IMR-90 (cell line): ENCODE measurements at regions not wholly inside any gene's neighbourhood (a gene's known extent, or its start where the extent isn't known, plus 50 kb on each side); places are given as distances from the start of the nearest gene placed in this dataset.

Experiments used
- ATAC-seq: fragments of 200-7000 bp; cut with Tn5 transposase; 2 replicates; pipeline ENCODE4 v1.9.1; 2020; ENCODE audit warnings: low read depth, mild to moderate bottlenecking, moderate library complexity
- BruUV-seq: library from RNA; stranded (reverse); fragments of 400-500 nt; replicated peaks from 2 replicates; lab custom pipeline; 2021; lab: Mats Ljungman, UMichigan
- CTCF ChIA-PET: fragments of 300-600 bp; formaldehyde crosslinking; extraction: SDS; loops from one replicate; lab custom pipeline; 2021; ENCODE audit warnings: antibody characterized with exemption; lab: Yijun Ruan, JAX
- POLR2A ChIA-PET: fragments of 300-600 bp; sonication (Branson Sonifier 250); formaldehyde crosslinking; loops from one replicate; lab custom pipeline; 2022; ENCODE audit warnings: antibody characterized with exemption; ENCODE audit not compliant: unreplicated experiment; lab: Charles Lee
- DNase-seq: peaks from one replicate; pipeline ENCODE4 v3.0.0; 2013
- H2AFZ ChIP-seq: replicated peaks from 2 replicates; pipeline ENCODE3; 2013; ENCODE audit warnings: low read length, mild to moderate bottlenecking; ENCODE audit not compliant: poor library complexity
- H2AK5ac ChIP-seq: 2 replicates; pipeline ENCODE4 v1.6.1; 2013; ENCODE audit warnings: low read depth, low read length, inconsistent platforms
- H2AK9ac ChIP-seq: replicated peaks from 2 replicates; pipeline ENCODE3; 2013; ENCODE audit warnings: mild to moderate bottlenecking, low read depth, low read length, moderate library complexity; ENCODE audit not compliant: poor library complexity
- H2BK120ac ChIP-seq: 2 replicates; pipeline ENCODE4 v1.6.1; 2013; ENCODE audit warnings: low read depth, low read length, inconsistent platforms
- H2BK15ac ChIP-seq: 3 replicates; pipeline ENCODE4 v1.6.1; 2013; ENCODE audit warnings: low read depth, low read length, inconsistent platforms
- H2BK20ac ChIP-seq: 2 replicates; pipeline ENCODE4 v1.6.1; 2013; ENCODE audit warnings: low read depth, mild to moderate bottlenecking, inconsistent platforms, low read length, moderate library complexity
- H2BK5ac ChIP-seq: 2 replicates; pipeline ENCODE4 v1.6.1; 2013; ENCODE audit warnings: mild to moderate bottlenecking, low read depth, low read length, inconsistent platforms; ENCODE audit not compliant: poor library complexity, severe bottlenecking
- H3K14ac ChIP-seq: replicated peaks from 2 replicates; pipeline ENCODE4 v1.6.1; 2013; ENCODE audit warnings: low read depth, low read length, inconsistent platforms
- H3K18ac ChIP-seq: 2 replicates; pipeline ENCODE4 v1.6.1; 2013; ENCODE audit warnings: low read depth, low read length, control low read depth
- H3K23ac ChIP-seq: 2 replicates; pipeline ENCODE4 v1.6.1; 2013; ENCODE audit warnings: low read depth, low read length, inconsistent platforms
- H3K27ac ChIP-seq: 2 replicates; pipeline ENCODE4 v1.5.1; 2013; ENCODE audit warnings: mild to moderate bottlenecking, control low read depth, low read length; ENCODE audit not compliant: insufficient read depth
- H3K27me3 ChIP-seq: 2 replicates; pipeline ENCODE4 v1.6.1; 2013; ENCODE audit warnings: low read length; ENCODE audit not compliant: control insufficient read depth, insufficient read depth
- H3K36me3 ChIP-seq: 2 replicates; pipeline ENCODE4 v1.6.1; 2013; ENCODE audit warnings: low read length, mixed read lengths; ENCODE audit not compliant: control insufficient read depth, insufficient read depth
- H3K4ac ChIP-seq: 2 replicates; pipeline ENCODE4 v1.6.1; 2013; ENCODE audit warnings: low read depth, low read length, inconsistent platforms
- H3K4me1 ChIP-seq: 2 replicates; pipeline ENCODE4 v1.6.1; 2013; ENCODE audit warnings: low read length, mixed read lengths; ENCODE audit not compliant: control insufficient read depth, insufficient read depth
- H3K4me2 ChIP-seq: 2 replicates; pipeline ENCODE4 v1.6.1; 2013; ENCODE audit warnings: low read depth, mild to moderate bottlenecking, control low read depth, low read length, moderate library complexity
- H3K4me3 ChIP-seq: 2 replicates; pipeline ENCODE4 v1.5.1; 2013; ENCODE audit warnings: low read depth, mild to moderate bottlenecking, control low read depth, low read length, moderate library complexity; ENCODE audit not compliant: insufficient read depth
- H3K56ac ChIP-seq: 2 replicates; pipeline ENCODE4 v1.6.1; 2013; ENCODE audit warnings: low read length, inconsistent platforms; ENCODE audit not compliant: insufficient read depth; ENCODE audit errors: extremely low read depth
- H3K79me1 ChIP-seq, 2 experiments: 2 replicates each; pipeline ENCODE4 v1.6.1; 2013; ENCODE audit warnings: low read length in 2 of 2, inconsistent platforms in 1 of 2, low read depth in 1 of 2
- H3K9ac ChIP-seq: 2 replicates; pipeline ENCODE4 v1.6.1; 2013; ENCODE audit warnings: low read depth, low read length, control low read depth
- H3K9me1 ChIP-seq: 2 replicates; pipeline ENCODE4 v1.6.1; 2013; ENCODE audit warnings: low read length, inconsistent platforms; ENCODE audit not compliant: insufficient read depth
- H3K9me3 ChIP-seq: 2 replicates; pipeline ENCODE4 v1.6.1; 2013; ENCODE audit warnings: low read length; ENCODE audit not compliant: control insufficient read depth, insufficient read depth
- H4K20me1 ChIP-seq: 2 replicates; pipeline ENCODE4 v1.6.1; 2013; ENCODE audit warnings: low read length, inconsistent platforms; ENCODE audit not compliant: insufficient read depth
- H4K5ac ChIP-seq: 2 replicates; pipeline ENCODE4 v1.6.1; 2013; ENCODE audit warnings: mild to moderate bottlenecking, low read depth, low read length, control low read depth
- H4K8ac ChIP-seq, 2 experiments: 2 replicates each; pipeline ENCODE4 v1.6.1; 2013; ENCODE audit warnings: low read depth in 2 of 2, low read length in 2 of 2, control low read depth in 1 of 2, inconsistent platforms in 1 of 2
- H4K91ac ChIP-seq: 2 replicates; pipeline ENCODE4 v1.6.1; 2013; ENCODE audit warnings: low read depth, low read length, inconsistent platforms; ENCODE audit not compliant: insufficient read depth
- BHLHE40 ChIP-seq: fragments of 150-350 bp; IDR thresholded peaks from 2 replicates; pipeline ENCODE4 v1.6.1; 2016; ENCODE audit warnings: mild to moderate bottlenecking, low read depth, low read length
- CHD1 ChIP-seq: IDR thresholded peaks from 2 replicates; pipeline ENCODE4 v1.6.1; 2012; ENCODE audit warnings: low read depth, low read length, improper control_type of control experiment
- ELK1 ChIP-seq: fragments of 150-350 bp; IDR thresholded peaks from 2 replicates; pipeline ENCODE4 v1.6.1; 2016; ENCODE audit warnings: low read depth, mild to moderate bottlenecking, low read length, moderate library complexity, borderline replicate concordance
- RAD21 ChIP-seq: IDR thresholded peaks from 2 replicates; pipeline ENCODE4 v1.6.1; 2012; ENCODE audit warnings: low read length, improper control_type of control experiment
- WGBS, 2 experiments: methylation state at CpG; one replicate each; pipeline versions ENCODE4 v1.1.5 to v1.1.7; 2013; ENCODE audit warnings: missing lambda C conversion rate in 2 of 2; ENCODE audit not compliant: insufficient read length in 1 of 2; ENCODE audit errors: extremely low coverage in 2 of 2; 5-methylcytosine and 5-hydroxymethylcytosine counted together
- dilution Hi-C: fragments of 300-500 bp; cut with HindIII; formaldehyde crosslinking; loops from one replicate; pipeline ENCODE4 v1.14.3; 2018; ENCODE audit warnings: low sequenced_read_pairs; ENCODE audit not compliant: unreplicated experiment
- in situ Hi-C: fragments of 300-500 bp; cut with MboI; formaldehyde crosslinking; loops from 3 replicates; pipeline ENCODE4 v1.14.3; 2019; ENCODE audit warnings: low sequenced_read_pairs, inconsistent platforms, mixed read lengths
- intact Hi-C: fragments of 100-400 bp; cut with micrococcal nuclease; formaldehyde crosslinking; loops from 2 replicates; pipeline ENCODE4 v1.10.0; 2022

DNA sequence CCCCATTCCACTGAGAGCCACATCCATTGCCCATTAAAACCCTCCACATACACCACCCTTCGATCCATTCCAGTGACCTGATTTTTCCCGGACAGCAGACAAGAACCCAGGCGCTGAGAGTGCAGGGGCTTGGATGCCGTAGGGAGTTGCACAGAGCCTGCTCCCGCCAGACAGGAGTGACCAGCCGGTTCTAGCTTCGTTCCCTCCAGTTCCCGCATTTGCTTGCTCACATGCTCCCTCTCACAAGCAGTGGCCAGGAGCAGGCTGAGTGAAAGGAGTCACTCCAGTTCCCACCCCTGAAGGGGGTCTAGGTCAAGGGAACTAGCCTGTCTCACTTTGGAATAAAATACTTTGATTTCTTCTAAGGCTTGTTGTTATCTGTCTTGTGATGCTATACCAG is 119.5 kb downstream of the SKIDA1 start:
- H2BK120ac ChIP-seq: no peak overlapping the region
- H3K18ac ChIP-seq: no peak overlapping the region
- H3K14ac ChIP-seq: no peak overlapping the region
- 0 out of 2 replicates have a peak overlapping the region, but pooled peaks have one; percentile 18 for H2BK20ac ChIP-seq
- H3K4me2 ChIP-seq: no peak overlapping the region
- no peak overlapping the region for H3K27ac ChIP-seq
- H2AK5ac ChIP-seq: peak overlapping the region; percentile 57; the same call in 1 of the 2 replicates
- POLR2A ChIA-PET: no interaction called here
- H3K79me1 ChIP-seq: no peaks in the 10 kb centered on the region
- dilution Hi-C loops: no loop called here
- H2AFZ ChIP-seq: peak overlapping the region; percentile 37
- no peak overlapping the region for H4K5ac ChIP-seq
- WGBS, 2 experiments: 80% methylated on average over 1 of the region's 8 CpGs; no CpG with 5 or more reads in 1 of the 2 experiments
- H3K9ac ChIP-seq: no peak overlapping the region
- no peak overlapping the region; the same call in 2 of the 3 replicates for H2BK15ac ChIP-seq
- CTCF ChIA-PET: no interaction called here
- intact Hi-C loops: loop anchor here (2.0 kb wide), 1 partner anchor 73 kb away; no protein-coding TSS in a partner anchor
- H3K23ac ChIP-seq: no peak overlapping the region
- H3K9me1 ChIP-seq: peaks cover 3% of the 10 kb centered on the region; the same call in 1 of the 2 replicates
- no peaks in the 10 kb centered on the region for H3K9me3 ChIP-seq
- no peaks in the 10 kb centered on the region for H3K36me3 ChIP-seq
- H4K20me1 ChIP-seq: no peaks in the 10 kb centered on the region
- no peak overlapping the region for H3K56ac ChIP-seq
- ATAC-seq (no peak), DNase-seq (no peak)
- no peak overlapping the region for H4K91ac ChIP-seq
- H3K4me1 ChIP-seq: peaks cover 6% of the 10 kb centered on the region
- BruUV-seq: no TSS peak
- no peak overlapping the region for H2AK9ac ChIP-seq
- no peaks in the 10 kb centered on the region for H3K27me3 ChIP-seq
- TF ChIP-seq BHLHE40 (no peak), CHD1 (no peak), RAD21 (no peak), ELK1 (no peak)
- H3K4me3 ChIP-seq: no peak overlapping the region
- H4K8ac ChIP-seq: no peak overlapping the region
- in situ Hi-C loops: no loop called here
- H3K4ac ChIP-seq: 0 out of 2 replicates have a peak overlapping the region, but pooled peaks have one; percentile 12
- no peak overlapping the region for H2BK5ac ChIP-seq
